GM18519 (cell line): ENCODE measurements at regions not wholly inside any gene's neighbourhood (a gene's known extent, or its start where the extent isn't known, plus 50 kb on each side); places are given as distances from the start of the nearest gene placed in this dataset.

Source experiments
- ATAC-seq: cut with Tn5 transposase; IDR thresholded peaks from one replicate; pipeline ENCODE4 v1.9.1; 2021; ENCODE audit warnings: mild to moderate bottlenecking, moderate library complexity; ENCODE audit not compliant: unreplicated experiment, low FRiP score

GRCh38 chr7:84637568-84638338 lies 443.2 kb upstream of the SEMA3A start:
- ATAC-seq = no peak

GRCh38 chr7:84631913-84632312 lies 437.3 kb upstream of the SEMA3A start:
- no peak for ATAC-seq

- ATAC-seq = no peak
Observed at GRCh38 chr7:84629640-84630318, 435.2 kb upstream of the SEMA3A start.

- ATAC-seq = no peak
Observed at GRCh38 chr7:84629216-84629615, 434.6 kb upstream of the SEMA3A start.

DNA sequence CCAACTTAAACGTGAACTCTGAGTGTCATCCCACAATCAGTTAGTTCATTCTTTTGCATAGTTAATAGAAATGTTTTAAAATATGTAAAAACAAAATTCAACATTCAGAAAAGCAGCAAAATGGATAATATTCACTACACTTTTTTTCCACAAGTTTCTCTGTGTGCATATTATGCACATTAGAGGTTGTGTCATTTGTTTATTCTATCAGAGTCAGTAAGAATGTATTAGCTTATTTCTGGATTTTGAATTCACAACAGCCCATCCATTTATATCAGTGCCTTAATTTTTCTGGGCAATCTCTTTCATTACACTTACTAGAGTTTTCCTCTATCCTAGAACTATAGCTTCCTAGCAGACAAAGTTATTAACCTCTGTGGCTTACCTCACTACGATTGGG lies 432.7 kb upstream of the SEMA3A start:
- no peak for ATAC-seq

GRCh38 chr7:84624927-84625326 lies 430.3 kb upstream of the SEMA3A start:
- no peak for ATAC-seq

DNA sequence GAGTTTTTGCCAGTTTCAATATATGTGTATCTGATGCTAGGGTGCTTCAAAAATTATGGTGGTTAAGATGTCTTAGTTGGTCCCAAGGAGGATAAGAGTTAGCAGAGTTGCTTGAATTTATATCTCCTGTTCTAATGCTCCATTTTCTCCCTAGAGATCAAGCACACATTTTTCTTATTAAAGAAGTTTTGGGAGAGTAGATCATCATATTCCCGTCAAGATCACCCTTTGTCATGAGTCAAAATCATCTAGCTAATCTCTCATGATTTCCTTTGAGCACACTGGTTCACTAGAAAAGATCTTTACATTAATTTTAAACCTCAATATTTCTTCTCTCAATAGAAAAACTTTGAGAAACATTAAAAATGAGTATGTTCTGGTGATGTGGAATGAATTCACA lies 429.9 kb upstream of the SEMA3A start:
- ATAC-seq = no peak

GRCh38 chr7:84617265-84618030 lies 422.9 kb upstream of the SEMA3A start:
- ATAC-seq = no peak

DNA sequence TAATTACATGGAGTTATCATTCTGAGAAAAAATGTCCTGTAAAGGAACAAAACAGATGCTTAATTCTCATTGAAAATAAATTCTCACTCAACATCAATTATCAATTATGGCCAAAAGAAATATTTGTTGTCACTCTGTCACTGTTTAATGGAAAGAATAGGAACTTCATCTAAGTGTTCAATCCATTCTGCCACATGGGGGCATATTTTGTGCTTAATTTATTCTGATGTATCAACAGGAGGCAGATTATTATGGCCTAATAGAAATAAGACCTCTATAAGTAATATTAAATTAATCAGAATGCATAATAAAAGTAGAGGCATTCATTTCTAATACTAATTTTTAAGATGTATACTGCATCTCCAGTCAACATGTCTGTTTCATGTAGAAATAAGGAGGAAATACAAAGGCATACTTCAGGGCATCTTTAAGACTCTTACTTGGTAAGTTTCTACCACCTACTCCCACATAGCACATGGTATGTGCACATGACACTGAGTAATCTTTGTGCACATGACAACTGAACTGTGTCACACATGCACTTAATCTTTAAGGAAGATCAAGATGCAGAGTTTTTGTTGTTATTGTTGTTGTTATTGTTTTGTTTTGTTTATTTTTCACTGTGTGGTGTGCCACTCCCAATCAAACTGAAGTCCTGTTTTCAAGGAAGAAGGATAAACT lies 420.4 kb upstream of the SEMA3A start:
- ATAC-seq = no peak

DNA sequence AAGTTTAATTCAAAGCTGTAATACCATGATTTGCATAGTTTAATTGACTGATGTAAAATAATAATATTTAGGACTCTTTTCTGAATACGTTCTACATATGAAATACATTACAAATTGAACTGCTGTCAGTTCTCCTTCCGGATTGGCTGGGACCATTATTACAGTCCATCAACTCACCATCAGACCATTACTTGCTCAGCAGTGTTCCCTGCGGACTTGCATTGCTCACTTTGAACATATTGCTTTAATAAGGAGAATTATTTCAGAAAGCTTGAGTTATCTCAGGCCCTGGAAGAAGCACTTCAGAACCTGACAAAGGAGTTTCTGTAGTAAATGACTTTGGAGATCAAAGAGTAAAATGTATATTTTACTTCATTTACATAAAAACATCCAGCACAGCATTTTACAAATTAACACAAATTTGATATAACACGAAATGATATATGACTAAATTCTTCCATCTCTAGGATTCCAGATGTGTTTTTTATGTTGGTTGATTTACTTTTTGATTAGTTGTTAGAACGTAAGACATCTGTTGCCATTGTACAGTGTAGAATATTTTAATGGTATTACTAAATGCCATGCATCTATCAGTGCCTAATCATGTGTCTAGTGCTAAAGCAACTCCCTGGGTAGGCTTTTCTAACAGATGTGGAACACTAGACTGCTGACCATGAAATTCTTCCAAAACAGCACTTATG lies 418.5 kb upstream of the SEMA3A start:
- no peak for ATAC-seq

- ATAC-seq = no peak
Observed at GRCh38 chr7:84611391-84611790, 416.8 kb upstream of the SEMA3A start.

DNA sequence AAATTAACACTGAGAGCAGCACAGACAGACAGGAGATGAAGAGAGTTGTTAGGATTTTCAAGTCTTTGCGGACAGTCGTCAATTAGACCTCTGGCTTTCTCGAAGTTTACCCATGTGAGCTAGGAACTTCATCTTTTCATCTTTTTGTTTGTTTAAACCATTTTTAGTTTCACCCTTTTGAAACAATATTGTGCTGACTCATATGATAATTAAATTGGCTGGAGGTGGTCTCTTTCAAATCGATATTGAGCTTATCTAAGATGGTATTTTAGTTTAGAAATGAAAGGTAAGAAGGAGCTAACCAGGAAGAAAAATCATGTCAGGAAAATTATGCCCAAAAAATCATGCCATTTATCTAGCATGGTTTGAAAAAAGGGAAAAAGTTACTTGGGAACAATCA lies 415.8 kb upstream of the SEMA3A start:
- no peak for ATAC-seq

GRCh38 chr7:84605301-84605700 lies 410.7 kb upstream of the SEMA3A start:
- no peak for ATAC-seq

GRCh38 chr7:84603545-84603944 lies 409.0 kb upstream of the SEMA3A start:
- no peak for ATAC-seq

- ATAC-seq = no peak
Observed at GRCh38 chr7:84595026-84595425, 400.4 kb upstream of the SEMA3A start.

DNA sequence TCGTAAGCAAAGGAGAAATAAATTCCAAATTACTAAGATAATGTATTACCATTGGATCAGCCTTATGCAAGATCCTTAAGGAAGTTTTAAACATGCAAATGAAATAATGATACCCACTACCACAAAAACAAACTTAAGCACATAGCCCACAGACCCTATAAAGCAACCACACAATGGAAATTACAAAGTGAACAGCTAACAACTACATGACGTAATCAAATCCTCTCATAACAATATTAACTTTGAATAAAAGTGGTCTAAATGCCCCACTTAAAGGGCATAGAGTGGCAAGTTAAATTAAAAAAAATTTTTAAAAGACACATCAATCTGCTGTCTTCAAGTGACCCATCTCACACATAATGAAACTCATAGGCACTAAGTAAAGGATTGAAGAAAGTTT lies 397.3 kb upstream of the SEMA3A start:
- no peak for ATAC-seq

GRCh38 chr7:84589012-84589411 lies 394.4 kb upstream of the SEMA3A start:
- ATAC-seq = no peak

DNA sequence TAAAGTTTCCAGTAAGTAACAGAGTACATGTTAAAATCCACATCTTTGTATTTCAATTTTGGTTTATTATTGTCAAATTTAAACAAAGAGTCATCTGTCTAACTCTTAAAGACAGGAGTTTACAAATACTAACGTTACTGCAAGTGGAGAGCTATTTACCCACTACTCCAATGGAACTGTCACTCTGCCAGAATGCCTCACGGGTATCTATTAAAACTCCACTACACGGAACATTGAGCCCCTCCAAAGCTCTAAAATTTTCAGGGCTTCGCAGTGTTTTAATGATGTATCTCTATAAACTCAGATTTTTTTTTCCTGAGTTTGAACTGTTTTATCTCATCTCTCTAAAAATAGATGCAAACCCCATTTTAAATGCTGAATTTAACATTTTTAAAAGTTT lies 388.7 kb upstream of the SEMA3A start:
- no peak for ATAC-seq

DNA sequence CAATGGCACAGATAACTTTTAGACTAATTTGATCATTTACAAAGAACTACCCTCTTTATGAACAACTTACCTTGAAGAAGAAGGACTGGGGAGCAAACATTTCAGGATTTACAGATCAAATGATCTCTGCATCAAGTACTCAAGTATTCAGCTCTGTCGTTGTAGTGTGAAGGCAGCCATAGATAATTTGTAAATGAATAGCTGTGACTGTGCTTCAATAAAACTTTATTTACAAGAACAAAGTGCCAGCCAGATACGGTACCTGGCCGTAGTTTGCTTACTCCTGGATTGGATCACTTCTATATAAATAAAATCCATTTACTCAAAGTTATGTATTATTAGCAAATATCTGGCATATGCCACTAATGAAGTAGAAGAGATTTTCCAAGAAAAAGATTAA lies 388.2 kb upstream of the SEMA3A start:
- no peak for ATAC-seq

- ATAC-seq = no peak
Observed at GRCh38 chr7:84578825-84579224, 384.2 kb upstream of the SEMA3A start.
